ENCODE measurements at regions not wholly inside any gene's neighbourhood (a gene's known extent, or its start where the extent isn't known, plus 50 kb on each side); places are given as distances from the start of the nearest gene placed in this dataset.

- peak; percentile 78 for DNase-seq (ENCODE audit: low read depth)
These were observed 99.2 kb downstream of the ARRDC3 start for GRCh38 chr5:91283899-91284298.

GRCh38 chr5:91283326-91283725 is 99.8 kb downstream of the ARRDC3 start:
- no peak for DNase-seq (ENCODE audit: low read depth)

- DNase-seq (ENCODE audit: low read depth), result no peak
These were observed 100.9 kb downstream of the ARRDC3 start for GRCh38 chr5:91282210-91282609.

GRCh38 chr5:91281401-91281800 is 101.7 kb downstream of the ARRDC3 start:
- DNase-seq (ENCODE audit: low read depth), result peak; percentile 93

- peak; percentile 88 for DNase-seq (ENCODE audit: low read depth)
These were observed 102.5 kb downstream of the ARRDC3 start for GRCh38 chr5:91280362-91281269.

- DNase-seq (ENCODE audit: low read depth), result no peak
These were observed 105.3 kb downstream of the ARRDC3 start for GRCh38 chr5:91277840-91278239.

- no peak for DNase-seq (ENCODE audit: low read depth)
These were observed 106.0 kb downstream of the ARRDC3 start for GRCh38 chr5:91277093-91277626.

- peak; percentile 48 for DNase-seq (ENCODE audit: low read depth)
These were observed 110.3 kb downstream of the ARRDC3 start for GRCh38 chr5:91272858-91273257.

- DNase-seq (ENCODE audit: low read depth), result no peak
These were observed 111.1 kb downstream of the ARRDC3 start for GRCh38 chr5:91271999-91272398.

- DNase-seq (ENCODE audit: low read depth), result no peak
These were observed 113.9 kb downstream of the ARRDC3 start for GRCh38 chr5:91269198-91269597.

GRCh38 chr5:91266184-91266705 is 116.9 kb downstream of the ARRDC3 start:
- no peak for DNase-seq (ENCODE audit: low read depth)

- DNase-seq (ENCODE audit: low read depth), result no peak
These were observed 118.6 kb downstream of the ARRDC3 start for GRCh38 chr5:91264311-91265051.

- DNase-seq (ENCODE audit: low read depth), result no peak
These were observed 119.2 kb downstream of the ARRDC3 start for GRCh38 chr5:91263898-91264297.

- DNase-seq (ENCODE audit: low read depth), result no peak
These were observed 125.8 kb downstream of the ARRDC3 start for GRCh38 chr5:91257301-91257700.

- DNase-seq (ENCODE audit: low read depth), result no peak
These were observed 127.0 kb downstream of the ARRDC3 start for GRCh38 chr5:91256142-91256524.

GRCh38 chr5:91255396-91256141 is 127.5 kb downstream of the ARRDC3 start:
- DNase-seq (ENCODE audit: low read depth), result no peak

GRCh38 chr5:91252916-91253315 is 130.2 kb downstream of the ARRDC3 start:
- no peak for DNase-seq (ENCODE audit: low read depth)

GRCh38 chr5:91245871-91246270 is 137.2 kb downstream of the ARRDC3 start:
- DNase-seq (ENCODE audit: low read depth), result no peak

- no peak for DNase-seq (ENCODE audit: low read depth)
These were observed 138.1 kb downstream of the ARRDC3 start for GRCh38 chr5:91245074-91245452.

- no peak for DNase-seq (ENCODE audit: low read depth)
These were observed 138.6 kb downstream of the ARRDC3 start for GRCh38 chr5:91244380-91245073.

- no peak for DNase-seq (ENCODE audit: low read depth)
These were observed 139.3 kb downstream of the ARRDC3 start for GRCh38 chr5:91243852-91244251.
